ENCODE measurements at regions not wholly inside any gene's neighbourhood (a gene's known extent, or its start where the extent isn't known, plus 50 kb on each side); places are given as distances from the start of the nearest gene placed in this dataset.

DNA sequence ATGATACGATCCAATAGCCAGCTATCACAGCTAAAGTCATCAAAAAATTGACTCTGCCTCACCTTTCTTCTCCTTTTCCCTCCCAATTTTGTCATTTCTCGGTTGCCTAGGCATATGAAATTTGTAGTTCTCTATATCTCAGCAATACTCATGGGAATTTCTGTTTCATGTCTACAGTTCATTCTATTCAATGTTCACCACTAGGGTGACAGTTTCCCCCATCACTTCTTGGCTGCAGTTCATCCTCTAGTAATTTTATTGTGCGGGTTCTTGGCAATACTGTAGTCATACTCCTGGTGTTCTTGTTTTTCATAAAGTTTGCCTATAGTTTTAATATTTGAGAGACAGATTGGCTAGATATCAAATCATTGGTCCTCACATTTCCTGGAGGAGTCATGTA lies 872.2 kb upstream of the ID2 start:
- peaks cover 0 to 2% of the 10 kb centered on the region in 2 experiments for H3K36me3 ChIP-seq (ENCODE audit: control insufficient read depth in 1 of 2, insufficient read depth in 2 of 2, low read length in 2 of 2)
- H3K27ac ChIP-seq (ENCODE audit: low read depth, low read length): no peak overlapping the region
- H3K79me1 ChIP-seq (ENCODE audit: low read length): no peaks in the 10 kb centered on the region
- no peak overlapping the region for H3K23ac ChIP-seq (ENCODE audit: low read length)
- H3K18ac ChIP-seq (ENCODE audit: low read length): no peak overlapping the region
- no peak overlapping the region for H2BK120ac ChIP-seq (ENCODE audit: insufficient read depth, low read length, poor library complexity)
- no peak overlapping the region for H2AFZ ChIP-seq (ENCODE audit: insufficient read depth, low read length, poor library complexity)
- no peak overlapping the region for H3K9ac ChIP-seq (ENCODE audit: low read length)
- no peaks in the 10 kb centered on the region for H3K27me3 ChIP-seq (ENCODE audit: insufficient read depth, low read length)
- H2BK12ac ChIP-seq (ENCODE audit: low read length): no peak overlapping the region
- H4K91ac ChIP-seq (ENCODE audit: low read depth, low read length): no peak overlapping the region
- WGBS (ENCODE audit: extremely low coverage, insufficient coverage, insufficient read length): no CpG with 5 or more reads among the region's 3 CpGs
- no peak overlapping the region for H3K14ac ChIP-seq (ENCODE audit: low read length)
- no peak overlapping the region for H3K4me3 ChIP-seq (ENCODE audit: low read depth, low read length)
- no peak overlapping the region for H4K8ac ChIP-seq (ENCODE audit: low read depth, low read length)
- no peak overlapping the region for H3K4me2 ChIP-seq (ENCODE audit: low read length)
- H3K79me2 ChIP-seq (ENCODE audit: control insufficient read depth, insufficient read depth, low read length, poor library complexity): no peaks in the 10 kb centered on the region
- peaks cover 2% of the 10 kb centered on the region for H3K9me3 ChIP-seq (ENCODE audit: insufficient read depth, low read depth, low read length)
- no peak overlapping the region for H2AK5ac ChIP-seq (ENCODE audit: low read length)
- no peak overlapping the region for H2BK5ac ChIP-seq (ENCODE audit: low read depth, low read length, poor library complexity)
- H4K12ac ChIP-seq (ENCODE audit: low read depth, low read length): no peak overlapping the region
- no peak overlapping the region for H3K4ac ChIP-seq (ENCODE audit: low read depth, low read length)
- H3K4me1 ChIP-seq (ENCODE audit: control insufficient read depth in 1 of 2, insufficient read depth in 2 of 2, low read length in 2 of 2): no peaks in the 10 kb centered on the region
- DNase-seq: no peak

DNA sequence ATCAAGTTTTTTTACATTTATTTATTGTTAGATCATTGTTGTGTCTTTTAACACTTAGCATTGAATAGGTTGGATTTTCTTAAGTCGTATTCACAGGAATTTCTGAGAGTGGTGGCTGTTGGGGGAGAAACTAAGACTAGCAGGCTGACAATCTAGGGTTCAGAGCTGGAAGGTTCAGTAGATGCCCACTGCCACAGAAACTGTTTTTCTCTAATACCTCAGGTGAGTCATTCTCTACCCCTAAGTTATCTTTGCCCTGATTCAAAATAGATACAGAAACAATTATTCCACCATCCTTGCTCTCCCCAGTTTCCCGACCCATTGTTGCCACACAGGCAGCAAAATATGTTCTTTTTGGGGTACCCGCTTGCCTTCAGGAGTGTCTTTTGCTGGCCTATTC lies 870.8 kb upstream of the ID2 start:
- Histone ChIP-seq H2AFZ (ENCODE audit: insufficient read depth, low read length, poor library complexity) (no peak overlapping the region), H3K9ac (ENCODE audit: low read length) (no peak overlapping the region), H3K18ac (ENCODE audit: low read length) (no peak overlapping the region), H3K4me3 (ENCODE audit: low read depth, low read length) (no peak overlapping the region), H2BK5ac (ENCODE audit: low read depth, low read length, poor library complexity) (no peak overlapping the region), H3K4me2 (ENCODE audit: low read length) (no peak overlapping the region), H3K36me3 (ENCODE audit: control insufficient read depth in 1 of 2, insufficient read depth in 2 of 2, low read length in 2 of 2) (no peaks in the 10 kb centered on the region), H3K27ac (ENCODE audit: low read depth, low read length) (no peak overlapping the region), H3K14ac (ENCODE audit: low read length) (no peak overlapping the region), H4K12ac (ENCODE audit: low read depth, low read length) (no peak overlapping the region), H3K4ac (ENCODE audit: low read depth, low read length) (no peak overlapping the region), H3K27me3 (ENCODE audit: insufficient read depth, low read length) (no peaks in the 10 kb centered on the region), H3K4me1 (ENCODE audit: control insufficient read depth in 1 of 2, insufficient read depth in 2 of 2, low read length in 2 of 2) (no peaks in the 10 kb centered on the region), H3K79me2 (ENCODE audit: control insufficient read depth, insufficient read depth, low read length, poor library complexity) (no peaks in the 10 kb centered on the region), H3K9me3 (ENCODE audit: insufficient read depth, low read depth, low read length) (no peaks in the 10 kb centered on the region), H2AK5ac (ENCODE audit: low read length) (no peak overlapping the region), H3K23ac (ENCODE audit: low read length) (no peak overlapping the region), H3K79me1 (ENCODE audit: low read length) (no peaks in the 10 kb centered on the region), H4K8ac (ENCODE audit: low read depth, low read length) (no peak overlapping the region), H4K91ac (ENCODE audit: low read depth, low read length) (no peak overlapping the region), H2BK120ac (ENCODE audit: insufficient read depth, low read length, poor library complexity) (no peak overlapping the region), H2BK12ac (ENCODE audit: low read length) (no peak overlapping the region)
- WGBS (ENCODE audit: extremely low coverage, insufficient coverage, insufficient read length): no CpG with 5 or more reads among the region's 3 CpGs
- no peak for DNase-seq

DNA sequence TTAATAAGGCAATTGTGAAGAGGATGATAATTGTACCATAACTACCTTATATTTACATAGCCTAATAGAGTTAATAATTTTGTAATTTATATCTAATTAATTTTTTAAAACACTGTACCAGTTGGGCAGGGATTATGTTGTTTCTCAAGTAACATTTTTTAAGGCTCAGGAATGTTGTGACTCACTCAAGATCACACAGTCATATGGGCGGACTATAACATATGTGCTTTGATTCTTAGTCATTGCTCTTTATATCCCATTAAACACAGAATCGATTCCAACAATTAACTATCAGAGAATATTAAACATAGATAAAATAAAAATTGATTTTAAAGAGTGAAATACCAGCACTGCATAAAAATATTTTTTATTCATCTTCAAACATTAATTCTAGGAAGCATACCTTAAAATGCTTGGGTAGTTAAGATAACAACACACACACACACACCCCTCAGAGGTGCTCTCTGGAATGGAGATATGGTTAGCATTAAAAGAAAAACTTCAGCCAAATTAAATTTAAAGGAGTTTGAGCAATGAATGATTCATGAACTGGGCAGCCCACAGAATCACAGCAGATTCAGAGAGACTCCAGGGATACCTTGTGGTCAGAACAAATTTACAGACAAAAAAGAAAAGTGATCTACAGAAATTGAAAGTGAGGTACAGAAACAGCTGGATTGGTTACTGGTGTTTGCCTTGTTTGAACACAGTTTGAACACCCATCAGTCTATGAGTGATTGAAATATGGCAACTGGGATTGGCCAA lies 869.4 kb upstream of the ID2 start:
- WGBS (ENCODE audit: extremely low coverage, insufficient coverage, insufficient read length): no CpG with 5 or more reads among the region's 2 CpGs
- Histone ChIP-seq H3K4ac (ENCODE audit: low read depth, low read length) (no peak overlapping the region), H3K4me3 (ENCODE audit: low read depth, low read length) (no peak overlapping the region)

DNA sequence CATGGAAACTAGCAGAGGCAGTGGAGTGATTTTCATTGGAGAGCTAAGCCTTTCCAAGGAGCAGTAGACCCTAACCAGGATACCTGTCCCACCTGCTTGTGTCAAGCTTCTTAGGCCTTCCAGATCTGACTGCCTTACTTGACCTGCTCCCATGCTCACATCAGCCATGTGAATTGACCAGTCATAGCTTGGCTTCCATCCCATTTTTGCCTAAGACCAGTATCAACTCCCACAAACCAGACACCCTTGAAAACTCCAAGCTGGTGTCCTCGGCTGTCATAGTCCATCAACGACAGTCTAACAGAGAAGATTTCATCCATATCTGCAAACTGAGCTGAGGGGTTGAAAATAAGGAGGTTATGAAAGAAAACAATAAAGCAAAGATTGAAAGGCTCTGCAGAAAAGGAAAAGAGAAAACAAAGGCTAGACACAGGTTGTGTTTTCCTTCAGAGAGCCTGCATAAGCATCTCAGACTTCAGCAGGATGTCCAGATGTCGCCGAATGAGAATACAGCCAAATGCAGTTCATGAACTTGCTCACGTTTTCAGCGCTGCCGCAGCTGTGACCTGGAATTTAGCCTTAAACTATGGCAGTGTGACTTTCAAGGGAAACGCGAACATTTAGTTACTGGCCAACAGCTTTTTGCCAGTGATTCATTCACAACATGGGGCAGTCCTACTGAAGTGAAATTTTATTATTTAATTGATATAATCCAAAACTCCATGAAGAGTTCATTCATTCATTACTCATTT lies 868.1 kb upstream of the ID2 start:
- Histone ChIP-seq H3K9ac (ENCODE audit: low read length) (no peak overlapping the region), H2AFZ (ENCODE audit: insufficient read depth, low read length, poor library complexity) (no peak overlapping the region)

More for the DNA sequence above, 869.4 kb upstream of the ID2 start:
- no peak overlapping the region for H3K23ac ChIP-seq (ENCODE audit: low read length)
- no peaks in the 10 kb centered on the region for H3K27me3 ChIP-seq (ENCODE audit: insufficient read depth, low read length)
- no peaks in the 10 kb centered on the region for H3K79me1 ChIP-seq (ENCODE audit: low read length)
- DNase-seq: no peak
- no peak overlapping the region for H2BK12ac ChIP-seq (ENCODE audit: low read length)
- H3K9ac ChIP-seq (ENCODE audit: low read length): no peak overlapping the region
- no peaks in the 10 kb centered on the region for H3K4me1 ChIP-seq (ENCODE audit: control insufficient read depth in 1 of 2, insufficient read depth in 2 of 2, low read length in 2 of 2)
- no peak overlapping the region for H4K12ac ChIP-seq (ENCODE audit: low read depth, low read length)
- no peaks in the 10 kb centered on the region for H3K36me3 ChIP-seq (ENCODE audit: control insufficient read depth in 1 of 2, insufficient read depth in 2 of 2, low read length in 2 of 2)
- no peaks in the 10 kb centered on the region for H3K9me3 ChIP-seq (ENCODE audit: insufficient read depth, low read depth, low read length)
- H3K27ac ChIP-seq (ENCODE audit: low read depth, low read length): no peak overlapping the region
- H3K4me2 ChIP-seq (ENCODE audit: low read length): no peak overlapping the region
- no peak overlapping the region for H2BK120ac ChIP-seq (ENCODE audit: insufficient read depth, low read length, poor library complexity)
- no peak overlapping the region for H4K8ac ChIP-seq (ENCODE audit: low read depth, low read length)
- H3K14ac ChIP-seq (ENCODE audit: low read length): no peak overlapping the region
- no peak overlapping the region for H3K18ac ChIP-seq (ENCODE audit: low read length)
- no peak overlapping the region for H2AFZ ChIP-seq (ENCODE audit: insufficient read depth, low read length, poor library complexity)
- no peak overlapping the region for H2AK5ac ChIP-seq (ENCODE audit: low read length)
- no peak overlapping the region for H2BK5ac ChIP-seq (ENCODE audit: low read depth, low read length, poor library complexity)
- no peaks in the 10 kb centered on the region for H3K79me2 ChIP-seq (ENCODE audit: control insufficient read depth, insufficient read depth, low read length, poor library complexity)
- no peak overlapping the region for H4K91ac ChIP-seq (ENCODE audit: low read depth, low read length)

More for the DNA sequence above, 868.1 kb upstream of the ID2 start:
- Histone ChIP-seq H3K79me2 (ENCODE audit: control insufficient read depth, insufficient read depth, low read length, poor library complexity) (no peaks in the 10 kb centered on the region), H3K4me3 (ENCODE audit: low read depth, low read length) (no peak overlapping the region), H3K14ac (ENCODE audit: low read length) (no peak overlapping the region), H2AK5ac (ENCODE audit: low read length) (no peak overlapping the region), H3K27me3 (ENCODE audit: insufficient read depth, low read length) (no peaks in the 10 kb centered on the region), H3K4me1 (ENCODE audit: control insufficient read depth in 1 of 2, insufficient read depth in 2 of 2, low read length in 2 of 2) (no peaks in the 10 kb centered on the region), H4K8ac (ENCODE audit: low read depth, low read length) (no peak overlapping the region), H4K12ac (ENCODE audit: low read depth, low read length) (no peak overlapping the region), H2BK120ac (ENCODE audit: insufficient read depth, low read length, poor library complexity) (no peak overlapping the region), H2BK5ac (ENCODE audit: low read depth, low read length, poor library complexity) (no peak overlapping the region), H3K23ac (ENCODE audit: low read length) (no peak overlapping the region), H4K91ac (ENCODE audit: low read depth, low read length) (no peak overlapping the region), H3K27ac (ENCODE audit: low read depth, low read length) (no peak overlapping the region), H3K18ac (ENCODE audit: low read length) (no peak overlapping the region), H3K79me1 (ENCODE audit: low read length) (no peaks in the 10 kb centered on the region), H3K4ac (ENCODE audit: low read depth, low read length) (no peak overlapping the region), H2BK12ac (ENCODE audit: low read length) (no peak overlapping the region), H3K4me2 (ENCODE audit: low read length) (no peak overlapping the region), H3K36me3 (ENCODE audit: control insufficient read depth in 1 of 2, insufficient read depth in 2 of 2, low read length in 2 of 2) (no peaks in the 10 kb centered on the region), H3K9me3 (ENCODE audit: insufficient read depth, low read depth, low read length) (no peaks in the 10 kb centered on the region)
- no CpG with 5 or more reads among the region's 9 CpGs for WGBS (ENCODE audit: extremely low coverage, insufficient coverage, insufficient read length)
- DNase-seq: no peak

Data from trophoblast cell (in vitro differentiated cells and primary cell).